Fibroblast of upper back skin (primary cell): ENCODE measurements at regions not wholly inside any gene's neighbourhood (a gene's known extent, or its start where the extent isn't known, plus 50 kb on each side); places are given as distances from the start of the nearest gene placed in this dataset.

Experiments
- DNase-seq: peaks from one replicate; pipeline ENCODE4 v3.0.0-alpha.2; 2013

DNA sequence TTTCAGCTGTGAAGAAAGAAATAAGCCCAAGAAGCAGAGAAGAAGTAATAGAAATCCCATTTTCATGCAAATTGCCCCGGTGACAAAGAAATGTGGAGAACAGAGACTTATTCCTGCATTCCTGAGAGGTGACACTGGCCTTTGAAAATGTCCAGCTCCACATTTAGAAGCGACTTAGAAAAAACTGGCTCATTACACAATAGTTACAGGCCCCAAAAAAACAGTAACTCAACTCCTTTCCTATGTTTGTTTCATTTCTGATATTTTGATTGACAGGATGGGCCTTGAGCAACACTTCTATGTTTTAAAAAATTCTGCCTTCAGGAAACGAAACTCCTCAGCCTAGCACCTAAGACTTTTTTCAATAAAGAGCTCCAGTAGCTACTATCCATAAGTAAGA lies 726.9 kb upstream of the TENM4 start:
- peak; percentile 40 for DNase-seq

DNA sequence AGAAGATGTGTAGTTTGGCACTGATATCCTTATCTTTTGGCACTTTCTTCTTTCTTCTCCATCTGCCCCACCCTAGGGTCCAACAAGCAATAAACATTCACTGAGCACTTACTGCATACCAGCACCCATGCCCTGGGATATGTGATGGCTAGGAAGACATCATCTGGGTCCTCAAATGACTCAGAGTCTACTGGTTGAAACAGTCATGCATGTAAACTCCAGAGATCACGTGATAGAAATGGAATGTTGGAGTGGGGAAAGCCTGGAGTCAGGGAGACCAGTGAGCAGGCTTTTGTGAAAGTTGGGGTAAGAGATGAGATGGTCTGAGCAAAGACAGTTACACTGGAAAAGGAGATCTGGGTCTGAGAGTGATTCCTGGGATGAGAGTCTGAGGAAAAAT lies 724.9 kb upstream of the TENM4 start:
- peak; percentile 51 for DNase-seq

DNA sequence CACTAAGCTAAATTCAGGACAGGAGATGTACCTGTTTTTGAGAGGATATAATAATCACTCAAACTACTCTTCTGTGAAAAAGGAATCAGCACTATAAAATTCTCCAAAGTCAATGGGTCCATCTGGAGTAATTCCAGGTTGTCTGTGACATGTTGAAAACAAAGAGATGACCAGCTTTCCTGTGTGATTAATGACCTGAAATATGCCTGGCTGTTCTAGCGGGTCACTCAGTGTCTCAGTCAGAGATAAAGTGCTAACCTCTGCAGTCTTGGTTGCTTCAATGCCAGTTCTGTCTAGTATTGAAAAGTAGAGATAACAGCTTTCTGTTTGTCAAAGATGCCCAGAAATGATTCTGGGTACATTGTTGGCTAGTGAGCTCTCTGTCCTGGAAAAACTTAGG lies 722.6 kb upstream of the TENM4 start:
- no peak for DNase-seq

DNA sequence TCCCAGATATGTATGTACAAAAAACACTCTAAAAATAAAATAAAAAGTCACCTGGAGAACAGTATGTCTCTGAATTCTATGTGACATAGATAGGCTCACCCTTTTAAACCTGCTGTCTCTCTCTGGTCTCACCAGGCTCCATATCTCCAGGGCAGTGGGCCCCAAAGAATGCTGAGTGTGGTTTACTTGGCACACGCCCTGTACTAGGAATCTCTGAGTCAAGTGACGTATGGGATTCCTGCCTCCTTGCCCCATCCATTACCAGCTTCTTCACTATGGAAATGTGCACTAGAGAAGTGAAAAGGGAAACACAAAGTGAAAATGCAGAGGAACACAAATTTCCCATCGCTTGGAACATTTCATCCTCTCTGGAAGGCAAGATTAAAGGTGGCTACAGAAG lies 722.2 kb upstream of the TENM4 start:
- DNase-seq = peak; percentile 73

DNA sequence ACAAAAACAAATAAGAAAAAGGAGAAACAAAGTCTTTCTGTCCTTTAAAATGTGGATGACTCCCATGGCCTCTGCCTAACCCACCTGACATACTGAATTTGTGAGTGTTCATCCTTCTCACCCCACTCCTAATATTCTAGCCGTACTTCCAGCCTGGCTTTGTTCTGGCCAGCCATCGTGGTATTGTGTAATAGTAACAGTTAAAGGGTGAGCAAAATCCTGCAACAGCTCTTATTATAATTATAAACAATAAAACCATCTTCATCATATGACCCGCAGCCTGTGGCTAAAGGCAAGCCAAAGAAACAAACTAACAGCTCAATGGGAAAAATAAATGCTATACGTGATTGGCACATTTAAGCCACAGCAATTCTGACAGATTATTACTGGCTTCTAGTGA lies 721.6 kb upstream of the TENM4 start:
- DNase-seq = no peak

DNA sequence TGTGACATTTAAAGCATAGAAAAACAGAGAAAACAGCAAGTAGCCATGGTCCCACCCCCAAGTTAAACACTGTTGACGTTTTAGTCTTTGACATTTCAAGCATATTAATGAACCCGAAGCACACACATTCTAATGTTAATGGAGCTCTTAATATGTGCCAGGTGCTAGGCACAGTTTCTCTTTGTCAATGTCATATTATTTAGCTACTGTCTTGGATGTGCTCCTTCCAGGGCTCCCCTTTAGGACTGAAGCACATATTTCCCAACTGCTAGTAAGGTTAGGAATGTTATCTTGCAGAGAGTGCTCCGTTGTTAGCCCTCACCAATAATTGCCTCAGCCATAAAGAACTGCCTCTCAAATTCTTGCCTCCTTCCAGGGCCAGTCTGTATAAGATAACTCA lies 716.6 kb upstream of the TENM4 start:
- DNase-seq = no peak

DNA sequence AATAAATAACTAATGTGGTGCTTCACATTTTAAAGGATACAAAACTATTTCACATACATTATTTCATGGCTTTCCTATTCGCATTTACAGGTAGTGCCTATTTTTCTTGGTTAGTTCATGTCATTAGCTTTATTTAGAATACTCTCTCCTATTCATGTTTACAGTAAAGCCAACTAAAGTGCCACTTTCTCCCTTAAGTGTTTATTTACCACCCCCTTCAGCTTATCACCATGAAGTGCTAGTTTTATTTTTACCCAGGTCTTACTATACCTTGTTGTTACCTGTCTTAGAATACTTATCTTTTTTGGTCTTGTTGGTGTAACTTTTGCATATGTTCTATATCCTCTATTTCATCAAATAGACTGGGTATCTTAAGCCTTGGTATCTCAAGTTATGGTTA lies 715.2 kb upstream of the TENM4 start:
- no peak for DNase-seq

DNA sequence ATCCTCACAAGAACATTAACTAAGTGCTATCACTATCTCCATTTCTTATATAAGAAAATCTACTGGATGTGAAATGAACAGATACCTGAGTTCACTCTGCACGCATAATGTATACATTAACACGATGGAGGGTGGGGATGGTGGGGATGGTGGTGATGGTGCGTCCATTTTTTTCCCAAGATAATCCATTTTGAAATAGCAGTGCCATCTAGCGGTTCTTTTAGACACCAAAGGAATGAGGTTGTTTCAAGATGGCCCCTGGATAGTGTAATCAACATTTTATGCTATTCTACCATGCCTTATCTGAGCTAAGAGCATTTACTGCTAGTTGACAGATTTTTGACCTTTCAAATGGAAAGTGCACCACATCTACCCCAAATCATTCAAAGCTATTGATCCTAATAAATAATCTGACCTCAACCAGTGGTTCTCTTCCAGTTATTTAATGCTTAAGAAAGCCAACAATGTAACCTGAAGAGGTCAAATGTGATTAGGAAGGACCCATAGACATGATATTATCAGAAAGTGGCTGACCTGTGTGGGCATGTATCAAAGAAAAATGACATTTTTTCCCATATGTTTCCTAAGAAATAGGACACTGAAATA lies 714.7 kb upstream of the TENM4 start:
- DNase-seq = peak; percentile 49

DNA sequence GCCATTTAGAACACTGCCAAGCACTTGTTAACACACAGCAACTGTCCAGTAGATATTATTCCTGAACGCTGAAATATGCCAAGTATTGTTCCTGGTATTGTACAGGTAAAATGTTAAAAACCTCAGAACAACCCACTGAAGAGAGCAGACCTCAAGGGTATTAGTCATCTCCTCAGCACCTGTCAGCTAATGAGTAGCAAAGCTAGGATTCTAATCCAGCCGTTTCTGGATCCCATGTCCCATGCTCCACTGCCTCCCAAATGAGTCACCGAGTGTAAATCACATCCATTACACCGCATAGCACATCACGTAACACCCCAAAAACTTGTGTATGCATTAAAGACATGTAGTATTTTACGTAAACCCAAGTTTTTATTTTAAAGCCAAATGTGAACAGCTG lies 705.4 kb upstream of the TENM4 start:
- DNase-seq = peak; percentile 10

DNA sequence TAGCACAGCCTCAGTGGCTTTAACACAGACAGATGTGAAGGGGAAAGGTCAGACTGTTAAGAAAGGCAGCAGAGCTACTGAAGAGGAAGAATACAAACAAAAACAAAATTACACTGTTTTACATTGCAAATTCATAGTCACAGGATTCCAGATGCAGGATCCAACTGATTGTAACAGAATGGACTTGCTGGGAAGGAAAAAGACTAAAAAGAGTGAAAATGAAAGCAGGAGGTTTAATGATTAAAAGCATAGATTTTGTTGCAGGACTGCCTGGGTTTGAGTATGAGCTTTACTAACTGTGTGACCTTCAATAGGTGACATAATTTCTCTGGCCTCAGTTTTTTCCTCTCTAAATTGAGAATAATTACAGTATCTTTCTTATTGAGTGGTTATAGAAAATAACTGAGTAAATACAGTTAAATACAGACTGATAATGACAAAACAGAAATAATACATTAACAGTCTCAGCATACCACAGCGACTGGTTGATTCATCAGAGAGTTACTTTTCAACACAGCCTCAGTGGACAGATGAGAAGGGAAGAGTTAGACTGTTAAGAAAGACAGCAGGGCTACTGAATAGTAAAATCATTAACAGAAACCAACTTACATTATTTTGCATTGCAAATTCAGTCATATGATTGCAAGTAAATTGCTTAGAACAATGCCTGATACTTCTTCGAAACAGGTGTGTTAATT lies 704.2 kb upstream of the TENM4 start:
- no peak for DNase-seq

DNA sequence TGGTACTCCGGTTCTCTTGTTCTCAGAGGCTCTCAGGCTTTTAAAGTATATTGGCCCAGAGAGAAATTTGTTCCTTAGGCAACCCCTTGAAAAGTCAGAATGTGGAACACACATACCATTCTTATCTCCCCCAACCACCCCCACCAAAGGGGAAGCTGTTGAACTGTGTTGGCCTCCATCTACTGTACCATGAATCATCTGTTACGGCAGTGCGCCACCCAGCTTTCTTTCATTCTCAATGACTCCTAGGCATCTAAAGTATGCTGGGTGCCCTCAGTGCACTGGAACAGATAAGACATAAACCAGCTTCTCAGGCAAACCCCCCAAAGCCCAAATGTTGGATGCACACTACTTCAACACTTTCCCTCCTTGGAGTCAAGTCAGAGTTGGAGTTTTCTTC lies 696.2 kb upstream of the TENM4 start:
- DNase-seq = peak; percentile 34

DNA sequence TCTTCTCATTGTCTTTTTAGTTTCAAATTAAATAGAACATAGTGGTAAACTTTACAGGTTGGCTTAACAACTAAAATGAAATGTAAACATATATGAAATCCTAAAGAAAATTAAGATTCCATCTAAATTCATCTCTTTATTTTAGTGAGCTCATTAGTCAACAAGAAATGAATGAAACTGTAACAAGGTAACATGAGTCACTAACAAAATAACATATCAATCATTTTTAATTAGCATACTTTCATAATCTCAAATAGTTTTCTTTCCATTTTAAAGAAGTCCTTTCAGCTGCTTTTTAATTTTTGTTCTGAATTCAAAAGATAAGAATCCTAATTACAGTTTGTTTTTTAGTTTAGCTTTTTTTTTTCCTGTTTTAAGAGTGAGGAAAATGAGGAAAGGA lies 688.6 kb upstream of the TENM4 start:
- no peak for DNase-seq

DNA sequence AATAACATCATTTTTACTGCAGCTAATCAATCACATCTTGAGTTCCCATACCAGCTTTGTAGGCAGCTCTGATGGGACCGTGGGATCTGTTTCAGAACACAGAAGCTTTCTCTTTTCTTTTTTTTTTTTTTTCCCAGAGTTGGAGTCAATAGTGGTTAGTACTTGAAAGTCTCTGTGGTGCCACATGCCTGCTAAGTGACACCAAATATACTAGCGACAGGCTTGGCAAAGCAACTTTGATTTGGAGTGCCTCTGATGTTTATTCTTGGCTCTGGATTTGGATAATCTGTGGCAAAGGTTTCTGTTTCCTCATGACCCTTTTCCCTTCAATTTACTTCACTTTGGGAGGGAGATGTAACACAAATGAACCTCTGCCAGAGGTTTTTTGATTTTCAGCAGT lies 681.4 kb upstream of the TENM4 start:
- no peak for DNase-seq

DNA sequence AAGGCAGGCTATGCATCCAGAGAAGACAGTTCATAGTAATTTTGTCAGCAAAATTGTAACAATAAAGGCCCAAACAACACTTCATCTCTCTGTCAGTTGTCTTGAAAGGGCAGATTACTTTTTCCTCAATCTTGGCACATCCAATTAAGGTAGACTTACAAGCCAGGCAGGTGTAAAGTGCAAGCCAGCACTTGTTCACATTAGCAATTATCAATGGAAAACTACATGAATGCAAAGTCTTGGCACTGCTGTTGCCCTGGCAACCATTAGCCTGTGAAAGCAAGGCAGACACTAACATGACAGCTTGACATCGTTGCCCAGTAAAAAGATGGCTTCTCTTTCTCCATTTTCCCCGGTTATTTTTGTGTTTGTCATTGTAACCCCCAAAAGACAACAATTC lies 677.2 kb upstream of the TENM4 start:
- no peak for DNase-seq

DNA sequence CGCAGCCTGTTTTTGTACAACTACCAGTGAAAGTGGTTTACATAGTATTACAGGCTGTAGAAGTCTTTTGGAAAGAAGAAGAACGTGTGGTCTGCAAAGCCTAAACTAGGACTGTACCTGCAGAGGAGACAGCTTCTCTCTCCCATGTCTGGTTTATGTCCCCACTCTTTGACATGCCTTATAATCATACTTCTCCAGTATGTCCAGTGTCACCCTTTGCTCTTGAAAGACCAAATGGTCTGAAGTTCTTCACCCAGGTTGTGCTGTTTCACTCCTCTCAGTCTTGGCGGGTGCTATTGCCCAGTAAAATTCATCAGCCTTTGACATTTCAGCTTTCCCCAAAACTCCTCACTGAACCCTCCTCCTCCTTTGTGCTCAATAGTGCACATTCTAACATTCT lies 676.0 kb upstream of the TENM4 start:
- DNase-seq = no peak

DNA sequence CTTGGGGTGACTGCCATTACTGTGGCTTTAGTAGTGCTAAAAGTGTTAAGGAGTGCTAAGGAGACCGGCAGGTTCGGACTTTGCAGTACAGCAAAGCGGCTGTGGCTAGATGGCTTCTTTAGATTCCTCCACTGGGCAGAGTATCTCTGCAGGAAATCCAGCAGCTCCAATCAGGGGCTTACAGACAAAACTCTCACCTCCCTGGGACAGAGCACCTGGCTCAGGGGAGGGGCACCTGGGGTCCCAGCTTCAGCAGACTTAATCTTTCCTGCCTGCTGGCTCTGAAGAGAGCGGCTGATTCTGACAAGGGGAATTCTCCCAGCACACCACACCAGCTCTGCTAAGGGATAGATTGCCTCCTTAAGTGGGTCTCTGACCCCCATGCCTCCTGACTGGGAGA lies 668.8 kb upstream of the TENM4 start:
- DNase-seq = no peak

DNA sequence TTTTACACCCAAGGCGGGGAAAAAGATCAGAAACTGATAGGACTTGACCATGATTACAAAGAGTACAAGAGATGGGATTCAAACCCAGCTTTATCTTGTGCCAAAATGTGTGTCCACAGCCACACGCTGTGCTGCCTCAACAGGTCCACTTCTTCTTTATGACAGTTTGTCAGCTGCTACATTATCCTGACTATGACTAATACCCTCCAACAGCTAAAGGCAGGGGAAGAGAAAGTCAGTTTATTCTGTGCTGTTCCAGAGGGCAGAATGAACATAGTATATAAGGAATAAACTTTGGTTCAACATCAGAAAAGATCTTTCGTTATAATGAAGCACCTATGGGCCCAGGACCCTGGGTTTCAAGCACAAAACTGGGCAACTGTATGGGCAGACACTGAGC lies 668.2 kb upstream of the TENM4 start:
- DNase-seq = peak; percentile 22

DNA sequence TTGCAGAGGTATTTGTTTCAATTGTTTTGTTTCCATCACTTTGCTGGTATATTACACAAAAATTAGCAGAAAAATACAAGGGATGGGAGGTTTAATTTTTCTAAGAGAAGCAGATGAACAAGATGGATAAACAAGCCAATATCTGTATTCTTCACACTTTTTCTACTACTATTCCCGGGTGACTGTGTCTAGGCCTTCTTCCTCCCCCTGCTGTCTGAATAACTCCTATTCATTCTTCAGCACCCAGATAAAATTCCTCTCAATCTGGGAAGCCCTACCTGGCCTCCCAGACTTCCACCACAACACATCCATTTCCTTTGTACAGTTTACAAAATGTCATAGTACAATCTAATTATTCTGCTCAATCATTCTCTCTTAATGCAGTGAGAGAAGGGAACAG lies 666.6 kb upstream of the TENM4 start:
- DNase-seq = no peak

DNA sequence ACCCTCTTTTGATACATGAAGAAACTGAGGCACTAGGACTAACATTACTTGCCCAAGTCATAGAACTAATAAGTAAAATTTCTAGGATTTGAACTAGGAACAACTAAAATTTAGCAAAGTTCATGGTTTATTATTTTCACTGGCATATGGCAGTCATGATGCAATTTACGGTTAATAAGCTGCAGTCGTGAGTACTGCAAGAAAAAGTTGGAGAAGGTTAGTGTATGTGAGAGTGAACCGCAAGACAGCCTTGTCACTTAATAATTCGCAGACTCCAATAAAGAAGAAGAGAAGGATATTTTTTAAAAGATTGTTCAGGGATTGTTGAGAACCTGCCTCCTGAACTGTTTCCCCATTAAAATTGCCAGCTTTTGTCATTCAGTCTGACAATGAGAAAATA lies 663.4 kb upstream of the TENM4 start:
- DNase-seq = peak; percentile 62

DNA sequence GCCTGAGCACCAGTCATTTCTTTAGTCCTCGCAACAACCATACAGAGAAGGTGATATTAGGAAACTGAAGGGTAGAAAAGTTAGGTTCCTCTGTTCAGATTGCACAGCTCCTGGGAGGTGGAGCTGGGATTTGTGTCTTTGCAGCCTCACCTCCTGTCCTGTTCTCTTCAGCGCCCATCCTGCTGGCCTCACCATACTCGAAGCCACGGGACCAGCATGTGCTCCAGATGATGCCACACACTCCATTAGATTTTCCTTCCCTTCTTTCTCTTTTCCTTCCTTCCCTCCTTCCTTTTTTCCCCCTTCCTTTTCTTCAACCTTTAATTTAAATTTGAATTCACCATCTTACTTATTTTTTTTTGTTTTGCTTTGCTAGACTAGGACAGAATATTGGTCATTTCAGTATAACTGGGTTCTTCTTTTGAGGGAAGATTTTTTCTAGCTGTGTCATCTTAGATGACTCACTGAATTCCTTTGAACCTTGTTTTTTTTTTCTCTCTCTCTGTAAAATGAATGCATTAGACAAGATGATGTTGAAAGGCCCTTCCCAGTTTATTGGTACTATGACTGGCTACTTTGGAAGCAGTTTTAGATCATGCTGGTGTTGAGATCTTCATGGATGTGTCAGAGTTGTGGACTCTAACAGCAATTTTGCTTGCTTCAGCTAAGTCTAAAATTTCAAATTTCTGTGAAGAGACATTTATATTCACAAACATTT lies 662.5 kb upstream of the TENM4 start:
- peak; percentile 97 for DNase-seq

DNA sequence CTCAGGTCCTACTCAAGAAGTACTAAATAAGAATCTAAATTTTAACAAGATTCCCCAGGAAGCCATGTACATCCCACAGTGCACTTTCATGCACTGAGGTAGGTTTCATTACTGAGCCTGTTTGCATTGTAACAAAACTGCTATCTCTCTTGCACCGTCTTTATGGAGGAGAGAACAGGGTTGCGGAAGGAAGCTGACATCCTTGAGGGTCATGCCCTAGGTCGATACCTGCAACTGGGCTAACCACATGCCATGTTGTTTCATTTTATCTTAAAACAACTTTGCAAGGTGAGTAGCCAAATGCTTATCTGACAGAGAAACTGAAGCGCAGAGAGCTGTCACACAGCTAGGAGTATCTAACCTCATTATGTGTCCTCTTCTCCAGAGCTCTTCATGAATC lies 656.3 kb upstream of the TENM4 start:
- no peak for DNase-seq

DNA sequence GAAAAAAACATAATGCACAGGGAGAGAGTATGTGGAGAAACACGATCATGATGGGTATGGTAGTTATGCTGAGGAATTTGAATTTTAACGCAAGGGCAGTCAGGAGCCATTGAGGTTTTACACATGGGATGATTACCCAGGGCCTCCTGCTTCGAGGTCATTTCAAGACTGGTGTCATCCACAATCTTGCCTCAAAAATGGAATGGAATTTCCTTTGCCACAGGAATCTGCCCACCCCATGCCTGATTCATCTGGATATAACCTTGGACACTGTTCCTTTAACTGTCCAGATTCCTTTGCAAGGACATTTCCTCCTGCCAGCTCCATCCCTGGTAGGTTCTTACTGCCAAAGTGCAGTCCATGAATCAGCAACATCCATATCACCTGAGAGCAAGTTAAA lies 655.9 kb upstream of the TENM4 start:
- DNase-seq = peak; percentile 94

DNA sequence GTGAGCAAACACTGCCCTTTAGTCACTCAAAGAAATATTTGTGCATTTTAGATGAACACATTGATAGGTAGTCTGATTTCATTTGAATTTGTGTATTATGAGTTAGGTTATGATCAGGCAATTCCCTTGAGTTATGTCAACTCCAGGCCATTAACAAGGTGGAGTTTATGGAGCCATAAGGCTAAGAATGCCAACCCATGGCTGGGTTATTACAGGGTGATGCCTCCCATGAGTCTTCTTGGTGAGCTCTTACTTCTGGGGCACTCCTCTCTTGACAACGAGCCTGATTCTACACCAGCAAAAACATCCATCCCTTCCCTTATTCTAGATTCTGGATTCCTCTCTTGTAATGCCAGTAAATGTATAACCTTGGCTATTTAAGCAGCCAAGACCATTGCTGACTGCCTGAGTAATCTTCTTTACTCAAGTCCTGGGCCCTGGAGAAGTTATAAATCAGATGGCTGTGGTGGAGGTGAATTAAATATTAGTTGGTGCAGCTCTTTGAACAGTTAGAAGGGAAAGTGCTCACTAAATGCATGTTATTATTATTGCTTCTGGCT lies 645.7 kb upstream of the TENM4 start:
- DNase-seq = no peak

DNA sequence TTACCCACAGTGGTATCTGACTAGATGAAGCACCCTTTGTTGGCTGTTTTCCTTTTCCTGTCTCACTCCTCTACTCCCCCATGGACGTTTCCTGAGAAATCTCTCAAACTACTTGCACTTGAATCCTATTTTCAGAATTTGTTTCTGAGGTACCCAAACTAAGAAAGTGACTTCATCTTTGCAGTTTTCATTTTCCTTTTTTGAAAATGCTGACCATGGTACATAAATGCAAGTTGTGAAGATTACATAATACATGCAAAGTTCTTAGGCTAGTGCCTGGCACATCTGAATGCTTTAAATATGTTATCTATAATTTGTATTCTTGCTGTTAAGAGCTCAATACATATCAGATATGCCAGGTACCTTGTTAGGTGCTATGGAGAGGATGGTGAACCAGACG lies 644.7 kb upstream of the TENM4 start:
- no peak for DNase-seq
